HepG2 (cell line): ENCODE measurements at regions not wholly inside any gene's neighbourhood (a gene's known extent, or its start where the extent isn't known, plus 50 kb on each side); places are given as distances from the start of the nearest gene placed in this dataset.

Experiments
- ATAC-seq: fragments of 200-7000 bp; cut with Tn5 transposase; 3 replicates; pipeline ENCODE4 v1.9.1; 2020; ENCODE audit warnings: mild to moderate bottlenecking, moderate library complexity
- BruUV-seq: library from RNA; stranded (reverse); fragments of 400-500 nt; replicated peaks from 2 replicates; lab custom pipeline; 2021; lab: Mats Ljungman, UMichigan
- CTCF ChIA-PET: fragments of 300-600 bp; formaldehyde crosslinking; extraction: SDS; loops from one replicate; lab custom pipeline; 2021; ENCODE audit warnings: low total read pairs, inconsistent platforms, low intra/inter-chr PET ratio; lab: Yijun Ruan, JAX
- POLR2A ChIA-PET: fragments of 350-600 bp; sonication (Branson Sonifier 250); formaldehyde crosslinking; loops from one replicate; lab custom pipeline; 2020; ENCODE audit warnings: antibody characterized with exemption, inconsistent platforms; lab: Yijun Ruan, JAX
- DNase-seq: peaks from one replicate; pipeline ENCODE4 v3.0.0-alpha.2; 2015; ENCODE audit warnings: low spot score
- FAIRE-seq: peaks from 3 replicates; lab custom pipeline; 2011; peaks lifted over from hg19 to GRCh38; lab: Jason Lieb, UNC
- H2AFZ ChIP-seq: one replicate; pipeline ENCODE4 v1.6.1; 2011; ENCODE audit warnings: low read length, inconsistent platforms
- H3K27ac ChIP-seq: fragments of 300-600 bp; 3 replicates; pipeline ENCODE4 v1.8.0; 2011; ENCODE audit warnings: mixed run types, mild to moderate bottlenecking, mixed read lengths, low read length, inconsistent platforms; ENCODE audit not compliant: insufficient read depth; ENCODE audit errors: extremely low read length
- H3K27me3 ChIP-seq, 2 experiments: fragments of 200-600 bp in 1 of 2; 2 replicates in 1 of 2; 3 replicates in 1 of 2; pipeline versions ENCODE4 v1.6.0 to v1.8.0; 2011; ENCODE audit warnings: low read length in 2 of 2, mild to moderate bottlenecking in 2 of 2, moderate library complexity in 2 of 2, inconsistent platforms in 1 of 2; ENCODE audit not compliant: insufficient read depth in 2 of 2, control insufficient read depth in 1 of 2
- H3K36me3 ChIP-seq, 2 experiments: fragments of 200-600 bp in 1 of 2; replicated peaks in 1 of 2; 2 replicates in 1 of 2; 3 replicates in 1 of 2; pipeline versions ENCODE4 v1.5.1 to v1.8.0; 2011; ENCODE audit warnings: low read length in 2 of 2, inconsistent platforms in 1 of 2; ENCODE audit not compliant: insufficient read depth in 2 of 2, control insufficient read depth in 1 of 2
- H3K4me1 ChIP-seq: 2 replicates; pipeline ENCODE4 v1.5.1; 2012; ENCODE audit warnings: low read length, inconsistent platforms; ENCODE audit not compliant: insufficient read depth
- H3K4me2 ChIP-seq: 2 replicates; pipeline ENCODE4 v1.6.0; 2011; ENCODE audit warnings: low read depth, low read length, inconsistent platforms
- H3K4me3 ChIP-seq, 3 experiments: fragments of 200-600 bp in 1 of 3; sonication (generic), shearing (Covaris generic) in 1 of 3; replicated peaks in 1 of 3; 2 replicates each; pipeline ENCODE4 v1.5.1; 2011 to 2016; ENCODE audit warnings: low read length in 3 of 3, inconsistent platforms in 2 of 3, low read depth in 2 of 3, mild to moderate bottlenecking in 2 of 3, control low read depth in 1 of 3, mixed read lengths in 1 of 3; ENCODE audit not compliant: insufficient read depth in 1 of 3
- H3K79me2 ChIP-seq: one replicate; pipeline ENCODE4 v1.6.1; 2011; ENCODE audit warnings: low read length, inconsistent platforms; ENCODE audit not compliant: insufficient read depth
- H3K9ac ChIP-seq: 2 replicates; pipeline ENCODE4 v1.6.0; 2011; ENCODE audit warnings: mild to moderate bottlenecking, low read depth, low read length, inconsistent platforms; ENCODE audit not compliant: insufficient read depth
- H3K9me3 ChIP-seq: 2 replicates; pipeline ENCODE4 v1.5.1; 2012; ENCODE audit warnings: mild to moderate bottlenecking, low read length
- H4K20me1 ChIP-seq: 2 replicates; pipeline ENCODE4 v1.6.0; 2011; ENCODE audit warnings: inconsistent platforms, mild to moderate bottlenecking, low read length, moderate library complexity; ENCODE audit not compliant: insufficient read depth
- ATM ChIP-seq: fragments of 450-650 bp; IDR thresholded peaks from 2 replicates; pipeline ENCODE4 v1.7.1; 2017; ENCODE audit warnings: mild to moderate bottlenecking, borderline replicate concordance
- FOXO1 ChIP-seq: sonication (generic); formaldehyde crosslinking; IDR thresholded peaks from 2 replicates; pipeline ENCODE4 v1.4.0; 2020; ENCODE audit warnings: missing genetic modification reagents
- HDAC6 ChIP-seq: fragments of 200-600 bp; sonication (generic); IDR thresholded peaks from 2 replicates; pipeline ENCODE4 v1.7.0; 2017; ENCODE audit warnings: mild to moderate bottlenecking, antibody characterized with exemption, low read length, low read depth
- HOXA3 ChIP-seq: sonication (generic); formaldehyde crosslinking; IDR thresholded peaks from 2 replicates; pipeline ENCODE4 v1.5.0; 2020; ENCODE audit warnings: missing genetic modification reagents
- HOXA5 ChIP-seq: sonication (generic); formaldehyde crosslinking; IDR thresholded peaks from 2 replicates; pipeline ENCODE4 v1.4.0; 2020; ENCODE audit warnings: missing genetic modification reagents
- KAT8 ChIP-seq: IDR thresholded peaks from 2 replicates; pipeline ENCODE4 v1.6.1; 2016; ENCODE audit warnings: missing genetic modification reagents, missing compliant biosample characterization
- MIER3 ChIP-seq: IDR thresholded peaks from 2 replicates; pipeline ENCODE4 v1.6.1; 2016; ENCODE audit warnings: missing compliant biosample characterization, borderline replicate concordance
- MYNN ChIP-seq: sonication (generic); formaldehyde crosslinking; IDR thresholded peaks from 2 replicates; pipeline ENCODE4 v1.4.0; 2020; ENCODE audit warnings: mild to moderate bottlenecking, low read depth, missing genetic modification reagents
- NR2F2 ChIP-seq: IDR thresholded peaks from 2 replicates; pipeline ENCODE4 v1.6.1; 2012; ENCODE audit warnings: low read depth, inconsistent platforms, borderline replicate concordance
- ONECUT2 ChIP-seq: sonication (generic); formaldehyde crosslinking; IDR thresholded peaks from 2 replicates; pipeline ENCODE4 v1.4.0; 2020; ENCODE audit warnings: missing genetic modification reagents
- PLRG1 ChIP-seq: fragments of 450-650 bp; conservative IDR thresholded peaks from 2 replicates; pipeline ENCODE4 v1.6.1; 2016
- ZBTB42 ChIP-seq: sonication (generic); formaldehyde crosslinking; IDR thresholded peaks from 2 replicates; pipeline ENCODE4 v1.5.0; 2020; ENCODE audit warnings: mild to moderate bottlenecking, missing genetic modification reagents
- ZNF264 ChIP-seq: sonication (generic); formaldehyde crosslinking; IDR thresholded peaks from 2 replicates; pipeline ENCODE4 v1.4.0; 2020; ENCODE audit warnings: missing genetic modification reagents
- ZNF589 ChIP-seq: sonication (generic); formaldehyde crosslinking; conservative IDR thresholded peaks from 2 replicates; pipeline ENCODE4 v1.8.0; 2022; ENCODE audit warnings: mild to moderate bottlenecking, moderate library complexity, missing genetic modification reagents
- ZNF770 ChIP-seq: sonication (generic); formaldehyde crosslinking; IDR thresholded peaks from 2 replicates; pipeline ENCODE4 v1.5.0; 2020; ENCODE audit warnings: mild to moderate bottlenecking, missing genetic modification reagents
- ZNF879 ChIP-seq: sonication (generic); formaldehyde crosslinking; IDR thresholded peaks from 2 replicates; pipeline ENCODE4 v1.8.1; 2023; ENCODE audit warnings: missing genetic modification reagents
- WGBS: methylation state at CpG from one replicate; pipeline ENCODE4 v1.1.6; 2017; ENCODE audit warnings: low lambda C conversion rate; 5-methylcytosine and 5-hydroxymethylcytosine counted together
- in situ Hi-C: cut with HindIII; loops from 2 replicates; pipeline ENCODE4 v1.10.0; 2017; ENCODE audit warnings: low pct_unique_long_range_greater_than_20kb; ENCODE audit not compliant: extremely low pct_ligation_motif_present
- intact Hi-C: fragments of 100-400 bp; cut with micrococcal nuclease; formaldehyde crosslinking; loops from one replicate; pipeline ENCODE4 v1.10.0; 2022; ENCODE audit not compliant: unreplicated experiment
- TF ChIP-seq, protein P1 (sequence below): sonication (generic); formaldehyde crosslinking; IDR thresholded peaks from 2 replicates; pipeline ENCODE4 v1.8.0; 2023; ENCODE audit warnings: mild to moderate bottlenecking, missing genetic modification reagents
- TF ChIP-seq, protein P2 (sequence below): sonication (generic); formaldehyde crosslinking; IDR thresholded peaks from 2 replicates; pipeline ENCODE4 v1.4.0; 2020; ENCODE audit warnings: mild to moderate bottlenecking, missing genetic modification reagents

DNA sequence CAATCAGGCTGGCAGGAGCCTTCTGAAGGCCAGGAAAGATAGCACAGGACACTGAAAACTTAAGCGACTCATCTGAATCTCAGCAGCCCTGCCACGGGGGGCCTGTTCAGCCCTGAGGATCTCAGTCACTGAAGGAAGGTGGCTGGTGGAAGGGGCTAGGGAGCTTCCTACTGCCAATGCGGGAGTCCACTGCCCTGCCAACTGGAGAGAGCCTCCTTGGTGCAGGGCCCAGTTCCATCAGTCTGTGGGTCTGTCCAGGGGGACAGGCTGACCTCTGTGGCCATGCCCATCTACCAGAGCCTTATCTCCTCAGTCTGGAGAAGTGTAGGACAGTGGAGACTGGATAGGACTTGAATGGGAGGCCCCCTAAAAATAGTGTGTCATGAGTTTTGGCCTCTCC lies 1851.6 kb downstream of the TP53TG3F start:
- no TSS peak for BruUV-seq
- intact Hi-C loops (no loop called here), in situ Hi-C loops (no loop called here)
- Histone ChIP-seq H3K4me1 (no peaks in the 10 kb centered on the region), H2AFZ (no peak overlapping the region), H3K27ac (no peak overlapping the region), H3K27me3 (no peaks in the 10 kb centered on the region), H3K36me3 (no peaks in the 10 kb centered on the region), H4K20me1 (no peaks in the 10 kb centered on the region), H3K9me3 (peaks cover 100% of the 10 kb centered on the region), H3K4me3 (no peak overlapping the region), H3K9ac (no peak overlapping the region), H3K79me2 (no peaks in the 10 kb centered on the region), H3K4me2 (no peak overlapping the region)
- ChIA-PET CTCF (no interaction called here), POLR2A (no interaction called here)
- DNase-seq, result no peak
- FAIRE-seq, result no peak
- WGBS, result 20% methylated on average over 2 of the region's 3 CpGs
- no peak for ATAC-seq
- no peak for TF ChIP-seq ONECUT2 (CRISPR knock-in tag)
- TF ChIP-seq ZNF770 (CRISPR knock-in tag), result no peak
- no peak for TF ChIP-seq ATM
- no peak for TF ChIP-seq ZNF879 (CRISPR knock-in tag)
- TF ChIP-seq PLRG1, result no peak
- TF ChIP-seq MIER3 (CRISPR knock-in tag), result no peak
- TF ChIP-seq, protein P1, sequence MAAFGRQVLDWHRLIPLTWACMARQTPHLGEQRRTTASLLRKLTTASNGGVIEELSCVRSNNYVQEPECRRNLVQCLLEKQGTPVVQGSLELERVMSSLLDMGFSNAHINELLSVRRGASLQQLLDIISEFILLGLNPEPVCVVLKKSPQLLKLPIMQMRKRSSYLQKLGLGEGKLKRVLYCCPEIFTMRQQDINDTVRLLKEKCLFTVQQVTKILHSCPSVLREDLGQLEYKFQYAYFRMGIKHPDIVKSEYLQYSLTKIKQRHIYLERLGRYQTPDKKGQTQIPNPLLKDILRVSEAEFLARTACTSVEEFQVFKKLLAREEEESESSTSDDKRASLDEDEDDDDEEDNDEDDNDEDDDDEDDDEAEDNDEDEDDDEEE (CRISPR knock-in tag), result no peak
- no peak for TF ChIP-seq ZNF589 (CRISPR knock-in tag)
- TF ChIP-seq FOXO1, result no peak
- no peak for TF ChIP-seq ZBTB42 (CRISPR knock-in tag)
- TF ChIP-seq NR2F2, result no peak
- TF ChIP-seq HDAC6, result no peak
- TF ChIP-seq HOXA5 (CRISPR knock-in tag), result no peak
- TF ChIP-seq, protein P2, sequence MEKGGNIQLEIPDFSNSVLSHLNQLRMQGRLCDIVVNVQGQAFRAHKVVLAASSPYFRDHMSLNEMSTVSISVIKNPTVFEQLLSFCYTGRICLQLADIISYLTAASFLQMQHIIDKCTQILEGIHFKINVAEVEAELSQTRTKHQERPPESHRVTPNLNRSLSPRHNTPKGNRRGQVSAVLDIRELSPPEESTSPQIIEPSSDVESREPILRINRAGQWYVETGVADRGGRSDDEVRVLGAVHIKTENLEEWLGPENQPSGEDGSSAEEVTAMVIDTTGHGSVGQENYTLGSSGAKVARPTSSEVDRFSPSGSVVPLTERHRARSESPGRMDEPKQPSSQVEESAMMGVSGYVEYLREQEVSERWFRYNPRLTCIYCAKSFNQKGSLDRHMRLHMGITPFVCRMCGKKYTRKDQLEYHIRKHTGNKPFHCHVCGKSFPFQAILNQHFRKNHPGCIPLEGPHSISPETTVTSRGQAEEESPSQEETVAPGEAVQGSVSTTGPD (CRISPR knock-in tag), result no peak
- TF ChIP-seq KAT8 (CRISPR knock-in tag), result no peak
- TF ChIP-seq ZNF264 (CRISPR knock-in tag), result no peak
- no peak for TF ChIP-seq HOXA3 (CRISPR knock-in tag)
- TF ChIP-seq MYNN (CRISPR knock-in tag), result no peak
